Transverse colon (tissue), 3 donors: ENCODE measurements at regions not wholly inside any gene's neighbourhood (a gene's known extent, or its start where the extent isn't known, plus 50 kb on each side); places are given as distances from the start of the nearest gene placed in this dataset.

ENCODE experiments used
- POLR2A ChIP-seq: fragments of 450-650 bp; IDR thresholded peaks from one replicate; pipeline ENCODE4 v1.6.1; 2016; ENCODE audit warnings: antibody characterized with exemption, mild to moderate bottlenecking, moderate library complexity
- TF ChIP-seq, protein P1 (sequence below), 5 experiments: fragments of 200-600 bp in 3 of 5; fragments of 450-650 bp in 2 of 5; sonication (generic) in 3 of 5; IDR thresholded peaks; 1 replicate in 2 of 5; 2 replicates in 3 of 5; pipeline ENCODE4 v1.5.1; 2016 to 2017; ENCODE audit warnings: antibody characterized with exemption in 5 of 5, inconsistent platforms in 3 of 5, mild to moderate bottlenecking in 2 of 5, moderate library complexity in 1 of 5

DNA sequence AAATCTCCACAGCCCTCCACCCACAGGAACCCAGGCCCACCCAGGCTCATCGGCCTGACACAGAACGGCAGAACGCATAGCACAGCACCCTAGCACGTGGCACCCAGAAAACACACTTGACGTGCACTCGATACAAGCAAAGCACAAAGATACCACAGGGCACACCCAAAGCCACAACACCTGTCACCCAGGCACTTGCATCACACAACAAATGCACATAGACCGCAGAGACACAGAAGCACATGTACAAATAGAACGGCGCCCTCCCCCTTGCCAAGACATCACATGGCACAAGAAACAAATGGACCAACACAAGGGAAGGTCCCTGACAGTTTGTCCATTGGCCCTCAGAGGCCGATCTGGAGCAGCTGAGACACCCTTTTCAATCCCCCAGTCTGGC lies 147.7 kb upstream of the WSCD1 start:
- no peak for TF ChIP-seq POLR2A
- TF ChIP-seq, protein P1, sequence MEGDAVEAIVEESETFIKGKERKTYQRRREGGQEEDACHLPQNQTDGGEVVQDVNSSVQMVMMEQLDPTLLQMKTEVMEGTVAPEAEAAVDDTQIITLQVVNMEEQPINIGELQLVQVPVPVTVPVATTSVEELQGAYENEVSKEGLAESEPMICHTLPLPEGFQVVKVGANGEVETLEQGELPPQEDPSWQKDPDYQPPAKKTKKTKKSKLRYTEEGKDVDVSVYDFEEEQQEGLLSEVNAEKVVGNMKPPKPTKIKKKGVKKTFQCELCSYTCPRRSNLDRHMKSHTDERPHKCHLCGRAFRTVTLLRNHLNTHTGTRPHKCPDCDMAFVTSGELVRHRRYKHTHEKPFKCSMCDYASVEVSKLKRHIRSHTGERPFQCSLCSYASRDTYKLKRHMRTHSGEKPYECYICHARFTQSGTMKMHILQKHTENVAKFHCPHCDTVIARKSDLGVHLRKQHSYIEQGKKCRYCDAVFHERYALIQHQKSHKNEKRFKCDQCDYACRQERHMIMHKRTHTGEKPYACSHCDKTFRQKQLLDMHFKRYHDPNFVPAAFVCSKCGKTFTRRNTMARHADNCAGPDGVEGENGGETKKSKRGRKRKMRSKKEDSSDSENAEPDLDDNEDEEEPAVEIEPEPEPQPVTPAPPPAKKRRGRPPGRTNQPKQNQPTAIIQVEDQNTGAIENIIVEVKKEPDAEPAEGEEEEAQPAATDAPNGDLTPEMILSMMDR (IDR thresholded peaks at IDR 0.05), result no peak
